GM10248 (cell line): ENCODE measurements at regions not wholly inside any gene's neighbourhood (a gene's known extent, or its start where the extent isn't known, plus 50 kb on each side); places are given as distances from the start of the nearest gene placed in this dataset.

ENCODE experiments used
- CTCF ChIA-PET: fragments of 300-600 bp; sonication (Branson Sonifier 250); formaldehyde crosslinking; extraction: SDS; loops from one replicate; lab custom pipeline; 2021; ENCODE audit warnings: antibody characterized with exemption; lab: Yijun Ruan, JAX
- POLR2A ChIA-PET: fragments of 350-650 bp; sonication (Branson Sonifier 250); formaldehyde crosslinking; extraction: SDS; loops from one replicate; lab custom pipeline; 2020; ENCODE audit warnings: antibody characterized with exemption; lab: Yijun Ruan, JAX
- DNase-seq: peaks from one replicate; pipeline ENCODE4 v3.0.0; 2012; ENCODE audit errors: extremely low spot score
- CTCF ChIP-seq: IDR thresholded peaks from 2 replicates; pipeline ENCODE4 v1.5.1; 2012; ENCODE audit warnings: mild to moderate bottlenecking, low read depth; ENCODE audit errors: extremely low read depth, missing control alignments, control extremely low read depth

DNA sequence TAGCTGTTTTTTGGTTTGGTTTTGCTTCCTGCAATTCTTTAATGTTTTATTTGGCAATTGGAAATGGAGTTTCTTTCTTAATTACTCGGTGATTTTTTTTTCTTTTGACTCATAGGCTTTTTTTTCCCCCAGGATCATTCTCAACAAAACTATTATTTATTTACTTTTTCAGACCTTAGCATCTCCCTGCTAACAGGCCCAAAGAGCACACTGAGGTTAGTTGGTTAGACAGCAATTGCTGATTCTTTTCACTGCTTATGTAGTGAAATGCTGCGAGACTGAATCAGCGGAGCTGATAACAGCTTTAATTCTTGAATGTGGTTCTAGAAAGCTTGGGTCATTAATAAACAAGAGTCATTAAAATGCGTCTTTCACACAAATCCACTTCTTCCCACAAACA is 79.1 kb upstream of the ZFP64 start:
- no peak for DNase-seq
- POLR2A ChIA-PET, result no interaction called here
- TF ChIP-seq CTCF, result no peak
- CTCF ChIA-PET, result interaction anchor here (0.6 kb wide), 1 partner anchor 11 kb away, joined by 3 read pairs; no protein-coding TSS in a partner anchor

DNA sequence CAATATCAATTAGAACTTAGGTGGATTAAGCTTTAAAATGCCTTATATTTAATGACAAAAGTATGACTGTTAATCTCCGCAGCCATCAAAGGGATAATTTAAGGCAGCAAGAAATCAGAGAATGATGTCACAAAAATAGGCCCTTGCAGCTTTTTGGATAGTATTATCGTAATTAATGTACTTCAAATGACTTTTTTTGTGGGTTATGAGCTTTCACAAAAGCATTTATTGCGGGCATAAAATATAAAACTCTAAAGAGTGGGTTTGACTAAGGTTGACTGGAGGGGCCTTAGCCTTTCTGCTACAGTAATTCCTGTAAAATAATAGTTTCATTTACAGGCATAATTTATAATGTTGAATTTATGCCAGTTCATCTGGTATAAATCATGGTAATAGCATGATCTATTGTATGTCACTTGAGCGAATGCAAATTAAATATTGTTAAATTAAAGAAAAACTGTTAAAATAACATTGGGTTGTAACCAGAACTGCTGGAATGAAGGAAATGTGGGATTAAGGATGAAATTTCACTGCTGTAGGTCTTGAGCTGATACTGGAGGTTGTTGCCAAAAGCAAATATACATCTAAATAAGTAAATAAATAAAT is 78.5 kb upstream of the ZFP64 start:
- POLR2A ChIA-PET, result no interaction called here
- TF ChIP-seq CTCF, result no peak
- DNase-seq, result no peak
- CTCF ChIA-PET, result interaction anchor here (0.6 kb wide), 1 partner anchor 12 kb away, joined by 3 read pairs; no protein-coding TSS in a partner anchor

GRCh38 chr20:52269321-52269720 is 77.7 kb upstream of the ZFP64 start:
- POLR2A ChIA-PET, result no interaction called here
- CTCF ChIA-PET, result no interaction called here
- no peak for TF ChIP-seq CTCF
- no peak for DNase-seq

- ChIA-PET CTCF (no interaction called here), POLR2A (no interaction called here)
- no peak for DNase-seq
- no peak for TF ChIP-seq CTCF
Measured at GRCh38 chr20:52268184-52268749, 76.7 kb upstream of the ZFP64 start.

GRCh38 chr20:52267418-52267817 is 75.8 kb upstream of the ZFP64 start:
- TF ChIP-seq CTCF, result no peak
- POLR2A ChIA-PET, result no interaction called here
- CTCF ChIA-PET, result no interaction called here
- no peak for DNase-seq

GRCh38 chr20:52263757-52264156 is 72.2 kb upstream of the ZFP64 start:
- DNase-seq, result no peak
- CTCF ChIA-PET, result interaction anchor here (1.4 kb wide), 1 partner anchor 13 kb away, joined by 3 read pairs; no protein-coding TSS in a partner anchor
- TF ChIP-seq CTCF, result no peak
- POLR2A ChIA-PET, result no interaction called here

DNA sequence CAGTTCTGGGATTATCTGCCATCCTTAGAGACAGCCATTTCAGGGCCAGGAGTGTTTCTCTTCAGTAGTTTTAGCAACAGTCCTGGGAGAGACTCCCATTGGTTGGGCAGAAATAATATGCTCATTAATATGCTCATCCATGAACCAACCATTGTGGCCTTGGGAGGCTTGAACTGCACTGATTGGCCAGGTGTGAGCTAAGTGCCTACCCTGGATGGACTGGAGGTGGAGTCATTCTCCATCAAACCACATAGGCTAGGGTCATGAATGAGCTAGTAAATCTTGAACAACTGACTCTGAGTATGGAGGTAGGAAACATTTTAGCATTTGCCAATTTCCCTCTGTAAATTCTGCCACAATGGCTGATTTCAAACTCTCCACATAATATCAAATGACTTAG is 70.2 kb upstream of the ZFP64 start:
- POLR2A ChIA-PET, result no interaction called here

More for the DNA sequence above, 70.2 kb upstream of the ZFP64 start:
- no peak for DNase-seq
- TF ChIP-seq CTCF, result no peak
- CTCF ChIA-PET, result interaction anchor here (0.8 kb wide), 1 partner anchor 26 kb away, joined by 3 read pairs; no protein-coding TSS in a partner anchor
